ENCODE measurements at regions not wholly inside any gene's neighbourhood (a gene's known extent, or its start where the extent isn't known, plus 50 kb on each side); places are given as distances from the start of the nearest gene placed in this dataset.

DNA sequence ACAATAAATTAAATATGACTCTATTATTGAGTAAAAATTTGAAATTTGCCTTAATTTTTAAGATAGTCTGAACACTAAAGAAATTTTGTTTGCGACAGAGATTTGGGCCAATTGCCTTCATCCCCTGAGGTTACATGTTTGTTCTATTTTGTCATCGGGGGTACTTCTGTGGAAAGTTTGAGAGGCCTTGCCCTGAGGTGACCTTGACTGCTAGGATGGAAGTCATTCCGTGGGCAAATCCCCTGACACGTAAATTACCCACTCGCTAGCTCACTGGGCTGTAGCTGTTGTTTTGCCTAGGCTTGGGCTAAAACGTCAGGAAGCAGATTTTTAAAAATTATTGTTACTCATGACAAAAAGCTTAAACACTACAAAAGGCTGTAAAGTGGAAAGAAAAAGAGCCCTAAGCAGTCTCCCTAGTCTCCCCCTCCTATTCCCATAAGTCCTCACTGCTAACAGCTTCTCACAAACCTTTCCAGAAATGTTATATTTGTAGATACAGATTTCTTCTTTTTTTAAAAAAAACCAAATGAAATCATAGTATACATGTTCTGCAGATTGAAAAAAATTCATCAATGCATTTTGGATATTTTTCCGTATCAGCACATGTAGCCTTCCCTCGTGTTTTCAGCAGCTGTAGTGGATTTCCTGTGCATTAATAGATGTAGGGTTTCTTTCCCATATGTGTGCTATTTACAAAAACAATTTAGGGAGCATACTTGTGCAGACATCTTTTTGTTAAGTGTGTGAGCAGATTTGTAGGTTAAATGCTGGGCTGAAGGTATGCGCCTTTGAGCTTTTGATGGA, 142.7 kb downstream of the MRPS6 start:
- TF ChIP-seq, protein P1, sequence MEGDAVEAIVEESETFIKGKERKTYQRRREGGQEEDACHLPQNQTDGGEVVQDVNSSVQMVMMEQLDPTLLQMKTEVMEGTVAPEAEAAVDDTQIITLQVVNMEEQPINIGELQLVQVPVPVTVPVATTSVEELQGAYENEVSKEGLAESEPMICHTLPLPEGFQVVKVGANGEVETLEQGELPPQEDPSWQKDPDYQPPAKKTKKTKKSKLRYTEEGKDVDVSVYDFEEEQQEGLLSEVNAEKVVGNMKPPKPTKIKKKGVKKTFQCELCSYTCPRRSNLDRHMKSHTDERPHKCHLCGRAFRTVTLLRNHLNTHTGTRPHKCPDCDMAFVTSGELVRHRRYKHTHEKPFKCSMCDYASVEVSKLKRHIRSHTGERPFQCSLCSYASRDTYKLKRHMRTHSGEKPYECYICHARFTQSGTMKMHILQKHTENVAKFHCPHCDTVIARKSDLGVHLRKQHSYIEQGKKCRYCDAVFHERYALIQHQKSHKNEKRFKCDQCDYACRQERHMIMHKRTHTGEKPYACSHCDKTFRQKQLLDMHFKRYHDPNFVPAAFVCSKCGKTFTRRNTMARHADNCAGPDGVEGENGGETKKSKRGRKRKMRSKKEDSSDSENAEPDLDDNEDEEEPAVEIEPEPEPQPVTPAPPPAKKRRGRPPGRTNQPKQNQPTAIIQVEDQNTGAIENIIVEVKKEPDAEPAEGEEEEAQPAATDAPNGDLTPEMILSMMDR (IDR thresholded peaks at IDR 0.05) = no peak
- no peak for TF ChIP-seq POLR2A (IDR thresholded peaks at IDR 0.05)
